Sciatic nerve (tissue), 2 donors: ENCODE measurements at regions not wholly inside any gene's neighbourhood (a gene's known extent, or its start where the extent isn't known, plus 50 kb on each side); places are given as distances from the start of the nearest gene placed in this dataset.

Experiments used
- ATAC-seq: fragments of 200-7000 bp; cut with Tn5 transposase; one replicate; pipeline ENCODE4 v1.9.1; 2020; ENCODE audit warnings: mild to moderate bottlenecking, moderate library complexity
- DNase-seq: peaks from one replicate; pipeline ENCODE4 v3.0.0-alpha.2; 2020; ENCODE audit warnings: low spot score
- intact Hi-C: fragments of 100-400 bp; cut with DNase I; formaldehyde crosslinking; loops from one replicate; pipeline ENCODE4 v1.14.2; 2022
- donor health status: DM: no; HTN: no; CAD: no.
- donor health status: DM: no; HTN: no; CAD: no.

GRCh38 chr15:47933865-47934264 lies 186.9 kb upstream of the SLC24A5 start:
- no peak for DNase-seq
- intact Hi-C loops, result no loop called here
- ATAC-seq, result no peak

- intact Hi-C loops, result no loop called here
- ATAC-seq (no peak), DNase-seq (no peak)
Measured at GRCh38 chr15:47934342-47934741, 186.4 kb upstream of the SLC24A5 start.

GRCh38 chr15:47937834-47938233 lies 183.0 kb upstream of the SLC24A5 start:
- intact Hi-C loops, result no loop called here
- ATAC-seq, result no peak
- no peak for DNase-seq

- DNase-seq (no peak), ATAC-seq (no peak)
- intact Hi-C loops, result no loop called here
Measured at GRCh38 chr15:47944637-47945288, 176.0 kb upstream of the SLC24A5 start.

GRCh38 chr15:47945872-47946650 lies 174.7 kb upstream of the SLC24A5 start:
- intact Hi-C loops, result no loop called here
- no peak for DNase-seq
- ATAC-seq, result no peak

GRCh38 chr15:47949815-47950214 lies 171.0 kb upstream of the SLC24A5 start:
- DNase-seq (no peak), ATAC-seq (no peak)
- intact Hi-C loops, result no loop called here

- intact Hi-C loops, result no loop called here
- no peak for ATAC-seq
- no peak for DNase-seq
Measured at GRCh38 chr15:47950447-47950846, 170.3 kb upstream of the SLC24A5 start.

- ATAC-seq, result no peak
- intact Hi-C loops, result no loop called here
- no peak for DNase-seq
Measured at GRCh38 chr15:47951781-47952180, 169.0 kb upstream of the SLC24A5 start.

GRCh38 chr15:47954196-47954595 lies 166.6 kb upstream of the SLC24A5 start:
- no peak for DNase-seq
- intact Hi-C loops, result no loop called here
- ATAC-seq, result no peak

GRCh38 chr15:47955021-47955420 lies 165.8 kb upstream of the SLC24A5 start:
- intact Hi-C loops, result no loop called here
- no peak for ATAC-seq

GRCh38 chr15:47959617-47960413 lies 161.0 kb upstream of the SLC24A5 start:
- intact Hi-C loops, result no loop called here
- no peak for DNase-seq
- no peak for ATAC-seq

More at GRCh38 chr15:47955021-47955420, 165.8 kb upstream of the SLC24A5 start:
- no peak for DNase-seq

- intact Hi-C loops, result no loop called here
- DNase-seq (no peak), ATAC-seq (no peak)
Measured at GRCh38 chr15:47961401-47962090, 159.2 kb upstream of the SLC24A5 start.

GRCh38 chr15:47963265-47963664 lies 157.5 kb upstream of the SLC24A5 start:
- ATAC-seq (no peak), DNase-seq (no peak)
- intact Hi-C loops, result no loop called here

GRCh38 chr15:47964229-47964628 lies 156.6 kb upstream of the SLC24A5 start:
- intact Hi-C loops, result no loop called here
- DNase-seq, result no peak

GRCh38 chr15:47965297-47965696 lies 155.5 kb upstream of the SLC24A5 start:
- ATAC-seq (no peak), DNase-seq (no peak)
- intact Hi-C loops, result no loop called here

More at GRCh38 chr15:47964229-47964628, 156.6 kb upstream of the SLC24A5 start:
- ATAC-seq, result no peak

- DNase-seq (no peak), ATAC-seq (no peak)
- intact Hi-C loops, result no loop called here
Measured at GRCh38 chr15:47968593-47968992, 152.2 kb upstream of the SLC24A5 start.

GRCh38 chr15:47971637-47972036 lies 149.2 kb upstream of the SLC24A5 start:
- no peak for ATAC-seq
- intact Hi-C loops, result no loop called here
- DNase-seq, result no peak

- DNase-seq (no peak), ATAC-seq (no peak)
- intact Hi-C loops, result no loop called here
Measured at GRCh38 chr15:47972738-47973137, 148.1 kb upstream of the SLC24A5 start.

- no peak for DNase-seq
- intact Hi-C loops, result no loop called here
- ATAC-seq, result no peak
Measured at GRCh38 chr15:47974724-47975123, 146.1 kb upstream of the SLC24A5 start.
